Effector CD4-positive, alpha-beta T cell (primary cell): ENCODE measurements at regions not wholly inside any gene's neighbourhood (a gene's known extent, or its start where the extent isn't known, plus 50 kb on each side); places are given as distances from the start of the nearest gene placed in this dataset.
"Not testable (repeated sequence)": the region's sequence is repeated elsewhere in the genome, so short reads cannot be mapped to it uniquely, and the experiment has no call there.

Experiments
- DNase-seq: peaks from one replicate; pipeline ENCODE4 v3.0.0-alpha.2; 2020

GRCh38 chr10:38364073-38364472 lies 269.9 kb downstream of the ZNF37A start:
- not testable (repeated sequence) for DNase-seq

- not testable (repeated sequence) for DNase-seq
Measured at GRCh38 chr10:38365917-38366316, 271.8 kb downstream of the ZNF37A start.

GRCh38 chr10:38383800-38384199 lies 289.7 kb downstream of the ZNF37A start:
- not testable (repeated sequence) for DNase-seq

GRCh38 chr10:38386869-38387268 lies 292.7 kb downstream of the ZNF37A start:
- not testable (repeated sequence) for DNase-seq

- peak; percentile 29 for DNase-seq
Measured at GRCh38 chr10:38390725-38391124, 296.6 kb downstream of the ZNF37A start.

- DNase-seq = not testable (repeated sequence)
Measured at GRCh38 chr10:38395465-38395864, 301.3 kb downstream of the ZNF37A start.

GRCh38 chr10:38396178-38396954 lies 302.2 kb downstream of the ZNF37A start:
- DNase-seq = not testable (repeated sequence)

GRCh38 chr10:38401565-38401964 lies 307.4 kb downstream of the ZNF37A start:
- DNase-seq = not testable (repeated sequence)

- peak; percentile 92 for DNase-seq
Measured at GRCh38 chr10:38402442-38403346, 308.6 kb downstream of the ZNF37A start.

GRCh38 chr10:38403347-38404117 lies 309.4 kb downstream of the ZNF37A start:
- not testable (repeated sequence) for DNase-seq

GRCh38 chr10:38423634-38424033 lies 329.5 kb downstream of the ZNF37A start:
- not testable (repeated sequence) for DNase-seq

GRCh38 chr10:38430242-38430641 lies 336.1 kb downstream of the ZNF37A start:
- DNase-seq = not testable (repeated sequence)

- DNase-seq = not testable (repeated sequence)
Measured at GRCh38 chr10:38437359-38437758, 343.2 kb downstream of the ZNF37A start.

GRCh38 chr10:38448614-38449355 lies 354.6 kb downstream of the ZNF37A start:
- DNase-seq = not testable (repeated sequence)

GRCh38 chr10:38449618-38450017 lies 355.5 kb downstream of the ZNF37A start:
- DNase-seq = not testable (repeated sequence)

- DNase-seq = not testable (repeated sequence)
Measured at GRCh38 chr10:38450372-38451057, 356.4 kb downstream of the ZNF37A start.

GRCh38 chr10:38451306-38451967 lies 357.3 kb downstream of the ZNF37A start:
- not testable (repeated sequence) for DNase-seq
